Stomach (tissue), 8 donors: ENCODE measurements at regions not wholly inside any gene's neighbourhood (a gene's known extent, or its start where the extent isn't known, plus 50 kb on each side); places are given as distances from the start of the nearest gene placed in this dataset.
A peak's percentile ranks its signal among the peaks of the same experiment; 100 is the strongest.

Experiments
- DNase-seq, 2 donors: peaks; one replicate each; pipeline versions ENCODE4 v3.0.0 to v3.0.0-alpha.2; 2013 to 2019
- H3K27ac ChIP-seq, 5 donors: fragments of 200-600 bp in 4 of 5; sonication (generic) in 4 of 5; one replicate each; pipeline ENCODE4 v1.5.1; 2013 to 2019; ENCODE audit warnings: mild to moderate bottlenecking in 1 of 5, moderate library complexity in 1 of 5
- H3K27me3 ChIP-seq, 3 donors: fragments of 200-600 bp; sonication (generic); one replicate each; pipeline ENCODE4 v1.5.1; 2017 to 2019; ENCODE audit warnings: mixed run types in 1 of 3
- H3K36me3 ChIP-seq, 4 donors: fragments of 200-600 bp; sonication (generic); 1 replicate in 3 of 4; 2 replicates in 1 of 4; pipeline ENCODE4 v1.5.1; 2016 to 2019
- H3K4me1 ChIP-seq, 4 donors: fragments of 200-600 bp; sonication (generic); one replicate each; pipeline ENCODE4 v1.5.1; 2016 to 2019
- H3K4me3 ChIP-seq, 4 donors: fragments of 200-600 bp; sonication (generic) in 3 of 4; one replicate each; pipeline ENCODE4 v1.5.1; 2016 to 2019; ENCODE audit warnings: mild to moderate bottlenecking in 1 of 4
- H3K9me3 ChIP-seq, 4 donors: fragments of 200-600 bp; sonication (generic); one replicate each; pipeline ENCODE4 v1.5.1; 2016 to 2019
- CTCF ChIP-seq, 7 experiments: fragments of 450-650 bp in 4 of 7; fragments of 200-600 bp in 3 of 7; sonication (generic) in 3 of 7; IDR thresholded peaks; one replicate each; pipeline ENCODE4 v1.5.1; 2016 to 2019; ENCODE audit warnings: antibody characterized with exemption in 7 of 7, control low read depth in 2 of 7, mild to moderate bottlenecking in 1 of 7
- EP300 ChIP-seq: sonication (generic); formaldehyde crosslinking; IDR thresholded peaks from one replicate; pipeline ENCODE4 v1.6.1; 2017; ENCODE audit warnings: antibody characterized with exemption
- POLR2A ChIP-seq, 4 donors: fragments of 450-650 bp; IDR thresholded peaks; one replicate each; pipeline ENCODE4 v1.6.1; 2016; ENCODE audit warnings: antibody characterized with exemption in 4 of 4, control low read depth in 2 of 4, mild to moderate bottlenecking in 1 of 4, moderate library complexity in 1 of 4
- POLR2AphosphoS5 ChIP-seq, 3 donors: sonication (generic); formaldehyde crosslinking; IDR thresholded peaks; one replicate each; pipeline ENCODE4 v1.6.1; 2016; ENCODE audit warnings: antibody characterized with exemption in 3 of 3
- WGBS, 5 donors: extraction: QIAGEN DNeasy Blood & Tissue Kit in 3 of 5; methylation state at CpG; one replicate each; pipeline versions ENCODE4 v1.1.5 to v1.1.7; 2013 to 2018; 5-methylcytosine and 5-hydroxymethylcytosine counted together
- intact Hi-C: fragments of 100-400 bp; cut with DNase I; formaldehyde crosslinking; loops from one replicate; pipeline ENCODE4 v1.15.1; 2023; ENCODE audit warnings: low total_unique reads
- donor health status: healthy with polysubstance abuse.
- donor health status: Bipolar disorder and iron deficiency.
- donor health status: healthy.

- WGBS, 5 donors: 52 to 85% (median 67%) methylated on average over 1 of the region's 1 CpG
- TF ChIP-seq EP300 (no peak), POLR2AphosphoS5 (IDR thresholded peaks at IDR 0.05) (no peak), CTCF (IDR thresholded peaks at IDR 0.05) (no peak)
- H3K36me3 ChIP-seq: no peaks in the 10 kb centered on the region
- H3K27ac ChIP-seq: no peak overlapping the region
- H3K4me3 ChIP-seq: no peak overlapping the region
- no peaks in the 10 kb centered on the region for H3K4me1 ChIP-seq
- intact Hi-C loops: no loop called here
- H3K27me3 ChIP-seq: no peaks in the 10 kb centered on the region
- H3K9me3 ChIP-seq: no peaks in the 10 kb centered on the region
- DNase-seq: no peak
Measured at GRCh38 chr12:77522247-77522646, 308.4 kb upstream of the NAV3 start.

- Histone ChIP-seq H3K27ac (no peak overlapping the region), H3K4me3 (no peak overlapping the region), H3K9me3 (no peaks in the 10 kb centered on the region), H3K36me3 (no peaks in the 10 kb centered on the region), H3K27me3 (no peaks in the 10 kb centered on the region), H3K4me1 (no peaks in the 10 kb centered on the region)
- peak in 1 of 2 donors; percentile 33 for DNase-seq
- intact Hi-C loops: no loop called here
- TF ChIP-seq CTCF (IDR thresholded peaks at IDR 0.05): no peak
- TF ChIP-seq POLR2A (IDR thresholded peaks at IDR 0.05): no peak
- no peak for TF ChIP-seq EP300
- TF ChIP-seq POLR2AphosphoS5 (IDR thresholded peaks at IDR 0.05): no peak
- WGBS, 5 donors: 77 to 85% (median 84%) methylated on average over 1 of the region's 1 CpG
Measured at GRCh38 chr12:77521508-77522115, 309.1 kb upstream of the NAV3 start.

GRCh38 chr12:77514511-77514910 is 316.2 kb upstream of the NAV3 start:
- no peaks in the 10 kb centered on the region for H3K36me3 ChIP-seq
- no peak for DNase-seq
- peaks cover 0 to 8% (median 2%) of the 10 kb centered on the region in 4 donors for H3K4me1 ChIP-seq
- 56 to 74% (median 60%) methylated on average over 3 of the region's 3 CpGs for WGBS, 5 donors
- no peaks in the 10 kb centered on the region for H3K27me3 ChIP-seq
- TF ChIP-seq POLR2AphosphoS5 (IDR thresholded peaks at IDR 0.05) (no peak), EP300 (no peak), CTCF (IDR thresholded peaks at IDR 0.05) (no peak), POLR2A (IDR thresholded peaks at IDR 0.05) (no peak)
- no peak overlapping the region for H3K4me3 ChIP-seq
- no peaks in the 10 kb centered on the region for H3K9me3 ChIP-seq
- H3K27ac ChIP-seq: no peak overlapping the region
- intact Hi-C loops: no loop called here

- intact Hi-C loops: no loop called here
- WGBS, 5 donors: 27 to 62% (median 54%) methylated on average over 1 of the region's 1 CpG
- H3K9me3 ChIP-seq: no peaks in the 10 kb centered on the region
Measured at GRCh38 chr12:77510985-77511384, 319.7 kb upstream of the NAV3 start.

More at GRCh38 chr12:77510985-77511384, 319.7 kb upstream of the NAV3 start:
- Histone ChIP-seq H3K36me3 (no peaks in the 10 kb centered on the region), H3K4me1 (peaks cover 0 to 8% (median 2%) of the 10 kb centered on the region in 4 donors), H3K27ac (no peak overlapping the region), H3K27me3 (no peaks in the 10 kb centered on the region), H3K4me3 (no peak overlapping the region)
- no peak for DNase-seq
- TF ChIP-seq POLR2AphosphoS5 (IDR thresholded peaks at IDR 0.05): peak in 1 of 3 donors; percentile 32
- no peak for TF ChIP-seq CTCF (IDR thresholded peaks at IDR 0.05)
